ENCODE measurements at regions not wholly inside any gene's neighbourhood (a gene's known extent, or its start where the extent isn't known, plus 50 kb on each side); places are given as distances from the start of the nearest gene placed in this dataset.

GRCh38 chr7:83870515-83870914 lies 221.6 kb upstream of the SEMA3E start:
- Histone ChIP-seq H3K4me3 (ENCODE audit: control insufficient read depth in 2 of 3, extremely low read depth in 1 of 3, insufficient read depth in 2 of 3, low read depth in 1 of 3, low read length in 3 of 3) (no peak overlapping the region), H3K9me3 (ENCODE audit: control insufficient read depth, low read depth, low read length) (no peaks in the 10 kb centered on the region), H3K4me2 (ENCODE audit: control insufficient read depth, extremely low read depth, insufficient read depth, low read depth, low read length) (no peak overlapping the region), H3K27me3 (ENCODE audit: control insufficient read depth, extremely low read depth, insufficient read depth, low read length) (no peaks in the 10 kb centered on the region), H2AFZ (ENCODE audit: control insufficient read depth, low read length) (no peak overlapping the region), H3K27ac (ENCODE audit: control insufficient read depth, insufficient read depth, low read length) (no peak overlapping the region), H4K20me1 (ENCODE audit: control insufficient read depth, extremely low read depth, insufficient read depth, low read length) (no peaks in the 10 kb centered on the region), H3K36me3 (ENCODE audit: control insufficient read depth in 2 of 2, extremely low read depth in 1 of 2, insufficient read depth in 2 of 2, low read length in 2 of 2) (no peaks in the 10 kb centered on the region), H3K9me1 (ENCODE audit: control insufficient read depth, extremely low read depth, insufficient read depth, low read length) (no peaks in the 10 kb centered on the region), H3K4me1 (ENCODE audit: control insufficient read depth, extremely low read depth, insufficient read depth, low read length) (no peaks in the 10 kb centered on the region), H3K79me2 (ENCODE audit: control insufficient read depth, insufficient read depth, low read length) (no peaks in the 10 kb centered on the region), H3K9ac (ENCODE audit: control insufficient read depth, extremely low read depth, insufficient read depth, low read length) (no peak overlapping the region)
- dilution Hi-C loops (cut with MboI; ENCODE audit: extremely low pct_ligation_motif_present, low sequenced_read_pairs), result no loop called here
- DNase-seq (ENCODE audit: low read depth, low spot score) (no peak), FAIRE-seq (no peak)
- TF ChIP-seq CTCF (optimal IDR thresholded peaks at IDR 0.05 in 1 of 3, IDR thresholded peaks at IDR 0.05 in 1 of 3, conservative IDR thresholded peaks at IDR 0.05 in 1 of 3; ENCODE audit: extremely low read depth in 1 of 3, insufficient read depth in 2 of 3, low read length in 3 of 3), result no peak
- no peak for TF ChIP-seq EZH2 (IDR thresholded peaks at IDR 0.05; ENCODE audit: low read length)

GRCh38 chr7:83866582-83866981 lies 217.6 kb upstream of the SEMA3E start:
- no peaks in the 10 kb centered on the region for H3K79me2 ChIP-seq (ENCODE audit: control insufficient read depth, insufficient read depth, low read length)
- no peaks in the 10 kb centered on the region for H3K9me3 ChIP-seq (ENCODE audit: control insufficient read depth, low read depth, low read length)
- TF ChIP-seq CTCF (optimal IDR thresholded peaks at IDR 0.05 in 1 of 3, IDR thresholded peaks at IDR 0.05 in 1 of 3, conservative IDR thresholded peaks at IDR 0.05 in 1 of 3; ENCODE audit: extremely low read depth in 1 of 3, insufficient read depth in 2 of 3, low read length in 3 of 3) (no peak), EZH2 (IDR thresholded peaks at IDR 0.05; ENCODE audit: low read length) (no peak)
- H3K27me3 ChIP-seq (ENCODE audit: control insufficient read depth, extremely low read depth, insufficient read depth, low read length), result no peaks in the 10 kb centered on the region
- H4K20me1 ChIP-seq (ENCODE audit: control insufficient read depth, extremely low read depth, insufficient read depth, low read length), result no peaks in the 10 kb centered on the region
- no peak overlapping the region for H3K4me3 ChIP-seq (ENCODE audit: control insufficient read depth in 2 of 3, extremely low read depth in 1 of 3, insufficient read depth in 2 of 3, low read depth in 1 of 3, low read length in 3 of 3)
- no peak overlapping the region for H3K27ac ChIP-seq (ENCODE audit: control insufficient read depth, insufficient read depth, low read length)
- no peak overlapping the region for H2AFZ ChIP-seq (ENCODE audit: control insufficient read depth, low read length)
- DNase-seq (ENCODE audit: low read depth, low spot score) (no peak), FAIRE-seq (no peak)
- no peaks in the 10 kb centered on the region for H3K9me1 ChIP-seq (ENCODE audit: control insufficient read depth, extremely low read depth, insufficient read depth, low read length)
- H3K9ac ChIP-seq (ENCODE audit: control insufficient read depth, extremely low read depth, insufficient read depth, low read length), result no peak overlapping the region
- no peak overlapping the region for H3K4me2 ChIP-seq (ENCODE audit: control insufficient read depth, extremely low read depth, insufficient read depth, low read depth, low read length)
- H3K4me1 ChIP-seq (ENCODE audit: control insufficient read depth, extremely low read depth, insufficient read depth, low read length), result no peaks in the 10 kb centered on the region
- H3K36me3 ChIP-seq (ENCODE audit: control insufficient read depth in 2 of 2, extremely low read depth in 1 of 2, insufficient read depth in 2 of 2, low read length in 2 of 2), result no peaks in the 10 kb centered on the region
- dilution Hi-C loops (cut with MboI; ENCODE audit: extremely low pct_ligation_motif_present, low sequenced_read_pairs), result no loop called here
